HEK293 (cell line): ENCODE measurements at regions not wholly inside any gene's neighbourhood (a gene's known extent, or its start where the extent isn't known, plus 50 kb on each side); places are given as distances from the start of the nearest gene placed in this dataset.

Source experiments
- CTCF ChIA-PET: fragments of 350-600 bp; formaldehyde crosslinking; extraction: SDS; loops from one replicate; lab custom pipeline; 2021; ENCODE audit warnings: antibody characterized with exemption; lab: Yijun Ruan, JAX
- POLR2A ChIA-PET: fragments of 300-600 bp; formaldehyde crosslinking; extraction: SDS; loops from one replicate; lab custom pipeline; 2020; ENCODE audit warnings: antibody characterized with exemption, inconsistent platforms; lab: Yijun Ruan, JAX
- H3K27ac ChIP-seq: fragments of 200-500 bp; sonication (Bioruptor generic); 2 replicates; pipeline ENCODE4 v1.5.1; 2014; ENCODE audit warnings: low read depth, low read length, control low read depth, inconsistent platforms; ENCODE audit errors: extremely low read depth
- H3K36me3 ChIP-seq, 2 experiments: fragments of 200-500 bp in 1 of 2; sonication (Bioruptor generic) in 1 of 2; 1 replicate in 1 of 2; 2 replicates in 1 of 2; pipeline ENCODE4 v1.5.1; 2014 to 2017; ENCODE audit warnings: inconsistent platforms in 2 of 2, low read length in 2 of 2; ENCODE audit not compliant: control insufficient read depth in 2 of 2, insufficient read depth in 1 of 2
- H3K4me1 ChIP-seq: fragments of 200-500 bp; sonication (Bioruptor generic); 2 replicates; pipeline ENCODE4 v1.5.1; 2014; ENCODE audit warnings: mild to moderate bottlenecking, low read length, inconsistent platforms; ENCODE audit not compliant: control insufficient read depth, insufficient read depth
- H3K4me3 ChIP-seq: 2 replicates; pipeline ENCODE4 v1.5.1; 2011; ENCODE audit warnings: low read depth, mild to moderate bottlenecking, control low read depth, low read length, moderate library complexity
- H3K9me3 ChIP-seq: fragments of 200-500 bp; sonication (Bioruptor generic); 2 replicates; pipeline ENCODE4 v1.5.1; 2014; ENCODE audit warnings: low read depth, low read length, inconsistent platforms; ENCODE audit not compliant: control insufficient read depth, insufficient read depth
- KLF16 ChIP-seq: fragments of 450-650 bp; formaldehyde crosslinking; IDR thresholded peaks from 2 replicates; pipeline ENCODE4 v1.5.1; 2017; ENCODE audit warnings: missing biosample characterization, missing genetic modification characterization
- PRDM2 ChIP-seq: fragments of 450-650 bp; formaldehyde crosslinking; IDR thresholded peaks from 2 replicates; pipeline ENCODE4 v1.5.1; 2016; ENCODE audit warnings: missing biosample characterization, missing genetic modification characterization, borderline replicate concordance
- ZBTB7A ChIP-seq: fragments of 450-650 bp; formaldehyde crosslinking; IDR thresholded peaks from 2 replicates; pipeline ENCODE4 v1.5.1; 2016; ENCODE audit warnings: low read depth, missing biosample characterization, missing genetic modification characterization
- ZNF114 ChIP-seq: fragments of 450-650 bp; formaldehyde crosslinking; IDR thresholded peaks from 2 replicates; pipeline ENCODE4 v1.5.0; 2017; ENCODE audit warnings: missing biosample characterization, missing genetic modification characterization
- ZNF121 ChIP-seq: fragments of 450-650 bp; formaldehyde crosslinking; IDR thresholded peaks from 2 replicates; pipeline ENCODE4 v1.5.1; 2016; ENCODE audit warnings: missing biosample characterization, missing genetic modification characterization
- ZNF16 ChIP-seq: fragments of 450-650 bp; formaldehyde crosslinking; IDR thresholded peaks from 2 replicates; pipeline ENCODE4 v1.5.1; 2016; ENCODE audit warnings: low read depth, missing biosample characterization, missing genetic modification characterization
- ZNF174 ChIP-seq: fragments of 450-650 bp; formaldehyde crosslinking; IDR thresholded peaks from 2 replicates; pipeline ENCODE4 v1.5.0; 2017; ENCODE audit warnings: missing biosample characterization, mild to moderate bottlenecking, missing genetic modification characterization
- ZNF184 ChIP-seq: fragments of 450-650 bp; IDR thresholded peaks from 2 replicates; pipeline ENCODE4 v1.5.1; 2018; ENCODE audit warnings: missing biosample characterization, mild to moderate bottlenecking, missing genetic modification characterization
- ZNF2 ChIP-seq: fragments of 450-650 bp; formaldehyde crosslinking; IDR thresholded peaks from 2 replicates; pipeline ENCODE4 v1.5.1; 2016; ENCODE audit warnings: missing biosample characterization, missing genetic modification characterization
- ZNF239 ChIP-seq: fragments of 450-650 bp; formaldehyde crosslinking; IDR thresholded peaks from 2 replicates; pipeline ENCODE4 v1.5.1; 2016; ENCODE audit warnings: missing biosample characterization, missing genetic modification characterization
- ZNF549 ChIP-seq: fragments of 450-650 bp; IDR thresholded peaks from 2 replicates; pipeline ENCODE4 v1.5.1; 2018; ENCODE audit warnings: missing biosample characterization, missing genetic modification characterization, mild to moderate bottlenecking, inconsistent platforms, moderate library complexity
- ZNF571 ChIP-seq: fragments of 450-650 bp; formaldehyde crosslinking; IDR thresholded peaks from 2 replicates; pipeline ENCODE4 v1.5.0; 2017; ENCODE audit warnings: missing biosample characterization, missing genetic modification characterization
- ZNF610 ChIP-seq: fragments of 450-650 bp; formaldehyde crosslinking; IDR thresholded peaks from 2 replicates; pipeline ENCODE4 v1.5.1; 2016; ENCODE audit warnings: missing biosample characterization, missing genetic modification characterization, borderline replicate concordance
- ZNF621 ChIP-seq: fragments of 450-650 bp; formaldehyde crosslinking; IDR thresholded peaks from 2 replicates; pipeline ENCODE4 v1.5.1; 2017; ENCODE audit warnings: missing biosample characterization, missing genetic modification characterization
- ZNF654 ChIP-seq: fragments of 450-650 bp; formaldehyde crosslinking; IDR thresholded peaks from 2 replicates; pipeline ENCODE4 v1.5.1; 2016; ENCODE audit warnings: low read depth, missing biosample characterization, missing genetic modification characterization
- ZNF707 ChIP-seq: fragments of 450-650 bp; formaldehyde crosslinking; IDR thresholded peaks from 2 replicates; pipeline ENCODE4 v1.5.1; 2016; ENCODE audit warnings: missing biosample characterization, missing genetic modification characterization
- ZNF791 ChIP-seq: fragments of 450-650 bp; formaldehyde crosslinking; IDR thresholded peaks from 2 replicates; pipeline ENCODE4 v1.5.1; 2016; ENCODE audit warnings: missing biosample characterization, missing genetic modification characterization
- ZNF837 ChIP-seq: fragments of 450-650 bp; formaldehyde crosslinking; IDR thresholded peaks from 2 replicates; pipeline ENCODE4 v1.5.1; 2016; ENCODE audit warnings: missing biosample characterization, missing genetic modification characterization
- ZSCAN16 ChIP-seq: fragments of 450-650 bp; formaldehyde crosslinking; IDR thresholded peaks from 2 replicates; pipeline ENCODE4 v1.5.1; 2016; ENCODE audit warnings: missing biosample characterization, missing genetic modification characterization

- POLR2A ChIA-PET = interaction anchor here (0.5 to 1.3 kb wide), 2 partner anchors 58 to 924 kb away, joined by 3 read pairs; no protein-coding TSS in a partner anchor
- peaks cover 19% of the 10 kb centered on the region for H3K4me1 ChIP-seq
- no peak overlapping the region for H3K27ac ChIP-seq
- H3K4me3 ChIP-seq = no peak overlapping the region
- no peak for TF ChIP-seq ZNF184
- TF ChIP-seq ZNF549 (tag by site-specific recombination) = no peak
- TF ChIP-seq ZNF16 (tag by site-specific recombination) = no peak
- TF ChIP-seq ZNF610 (tag by site-specific recombination) = no peak
- TF ChIP-seq ZNF121 (tag by site-specific recombination) = no peak
- no peak for TF ChIP-seq ZNF174
- TF ChIP-seq ZBTB7A (tag by site-specific recombination) = no peak
- TF ChIP-seq, all 188 proteins: peak for 0
- Histone ChIP-seq H3K9me3 (no peaks in the 10 kb centered on the region), H3K36me3 (peaks cover 3 to 43% of the 10 kb centered on the region in 2 experiments; a peak in 1 of 3 replicates)
- CTCF ChIA-PET = interaction anchor here (0.7 to 1.6 kb wide), 4 partner anchors 72 to 383 kb away, joined by 3 to 6 read pairs (median 3); no protein-coding TSS in a partner anchor
Observed at GRCh38 chr19:46920362-46920761, 59.6 kb downstream of the ARHGAP35 start.

GRCh38 chr19:46921071-46921470 lies 60.3 kb downstream of the ARHGAP35 start:
- Histone ChIP-seq H3K9me3 (no peaks in the 10 kb centered on the region), H3K36me3 (peaks cover 3 to 43% of the 10 kb centered on the region in 2 experiments; a peak in 1 of 3 replicates), H3K4me3 (no peak overlapping the region), H3K4me1 (peaks cover 20% of the 10 kb centered on the region), H3K27ac (no peak overlapping the region)
- ChIA-PET POLR2A (no interaction called here), CTCF (interaction anchor here (0.8 kb wide), 1 partner anchor 384 kb away, joined by 3 read pairs; no protein-coding TSS in a partner anchor)
- no peak for TF ChIP-seq ZNF184
- TF ChIP-seq KLF16 (tag by site-specific recombination) = no peak
- no peak for TF ChIP-seq ZSCAN16 (tag by site-specific recombination)
- TF ChIP-seq ZNF621 = no peak
- no peak for TF ChIP-seq ZNF174
- TF ChIP-seq PRDM2 (tag by site-specific recombination) = no peak
- TF ChIP-seq ZNF571 (tag by site-specific recombination) = no peak
- TF ChIP-seq ZNF2 (tag by site-specific recombination) = no peak
- TF ChIP-seq ZNF114 = no peak
- no peak for TF ChIP-seq ZNF791 (tag by site-specific recombination)
- no peak for TF ChIP-seq ZNF707 (tag by site-specific recombination)

GRCh38 chr19:46922465-46922864 lies 61.7 kb downstream of the ARHGAP35 start:
- CTCF ChIA-PET = interaction anchor here (1.0 kb wide), 1 partner anchor 67 kb away, joined by 4 read pairs; no protein-coding TSS in a partner anchor
- peaks cover 3 to 43% of the 10 kb centered on the region in 2 experiments; a peak in 1 of 3 replicates for H3K36me3 ChIP-seq
- H3K4me3 ChIP-seq = no peak overlapping the region
- TF ChIP-seq ZNF239 (tag by site-specific recombination) = 0 out of 2 replicates have a peak, but pooled peaks have one; percentile 83
- no peak for TF ChIP-seq ZNF837
- TF ChIP-seq ZNF654 (tag by site-specific recombination) = no peak
- peaks cover 30% of the 10 kb centered on the region for H3K4me1 ChIP-seq
- no peak overlapping the region for H3K27ac ChIP-seq
- POLR2A ChIA-PET = no interaction called here
- no peaks in the 10 kb centered on the region for H3K9me3 ChIP-seq
